K562 (cell line): ENCODE measurements at regions not wholly inside any gene's neighbourhood (a gene's known extent, or its start where the extent isn't known, plus 50 kb on each side); places are given as distances from the start of the nearest gene placed in this dataset.

Experiments
- ARID1B ChIP-seq: fragments of 450-650 bp; IDR thresholded peaks from 2 replicates; pipeline ENCODE4 v1.6.1; 2016; ENCODE audit warnings: antibody characterized with exemption, mild to moderate bottlenecking, inconsistent platforms
- ASH1L ChIP-seq: fragments of 450-650 bp; IDR thresholded peaks from 2 replicates; pipeline ENCODE4 v1.6.1; 2018; ENCODE audit warnings: borderline replicate concordance, mild to moderate bottlenecking, low read depth; ENCODE audit not compliant: partially characterized antibody
- BACH1 ChIP-seq: fragments of 200-800 bp; sonication (Bioruptor generic); IDR thresholded peaks from 2 replicates; pipeline ENCODE4 v1.6.1; 2016; ENCODE audit warnings: missing genetic modification characterization, missing compliant biosample characterization
- KHSRP ChIP-seq: fragments of 450-650 bp; IDR thresholded peaks from 2 replicates; pipeline ENCODE4 v1.6.1; 2017
- KLF10 ChIP-seq: fragments of 250-450 bp; sonication (Bioruptor Pico); IDR thresholded peaks from 2 replicates; pipeline ENCODE4 v1.6.1; 2021; ENCODE audit warnings: matching md5 sums
- NFE2L1 ChIP-seq: fragments of 450-650 bp; IDR thresholded peaks from 2 replicates; pipeline ENCODE4 v1.6.1; 2016; ENCODE audit warnings: missing genetic modification characterization, low read depth, mild to moderate bottlenecking, missing compliant biosample characterization, moderate library complexity, borderline replicate concordance
- NR3C1 ChIP-seq: sonication (generic); formaldehyde crosslinking; IDR thresholded peaks from 2 replicates; pipeline ENCODE4 v1.8.1; 2022; ENCODE audit warnings: missing genetic modification reagents
- PRMT5 ChIP-seq: sonication (generic); formaldehyde crosslinking; IDR thresholded peaks from 2 replicates; pipeline ENCODE4 v1.5.0; 2020; ENCODE audit warnings: missing genetic modification reagents
- RFX7 ChIP-seq: fragments of 250-450 bp; sonication (Bioruptor Pico); IDR thresholded peaks from 2 replicates; pipeline ENCODE4 v1.5.1; 2021; ENCODE audit warnings: mild to moderate bottlenecking
- TBP ChIP-seq: optimal IDR thresholded peaks from 2 replicates; pipeline ENCODE3; 2011; ENCODE audit warnings: low read depth, low read length, improper control_type of control experiment
- TRIM28 ChIP-seq: fragments of 450-650 bp; IDR thresholded peaks from 2 replicates; pipeline ENCODE4 v1.6.1; 2017
- ZNF408 ChIP-seq: fragments of 250-450 bp; sonication (Bioruptor Pico); IDR thresholded peaks from 2 replicates; pipeline ENCODE4 v1.4.0; 2020; ENCODE audit warnings: low read depth, mild to moderate bottlenecking, moderate library complexity
- ZNF551 ChIP-seq: fragments of 250-450 bp; sonication (Bioruptor Pico); IDR thresholded peaks from 2 replicates; pipeline ENCODE4 v1.5.0; 2021; ENCODE audit warnings: mild to moderate bottlenecking, moderate library complexity
- TF ChIP-seq, protein P1 (sequence below), 2 experiments: fragments of 450-650 bp; formaldehyde crosslinking in 1 of 2; IDR thresholded peaks; 2 replicates each; pipeline versions ENCODE4 v1.4.0 to v1.6.1; 2014 to 2020; ENCODE audit warnings: mild to moderate bottlenecking in 2 of 2, borderline replicate concordance in 1 of 2, low read depth in 1 of 2
- TF ChIP-seq, protein P2 (sequence below): fragments of 250-450 bp; sonication (Bioruptor Pico); IDR thresholded peaks from 2 replicates; pipeline ENCODE4 v1.5.0; 2022; ENCODE audit warnings: mild to moderate bottlenecking
- TF ChIP-seq, protein P3 (sequence below): fragments of 450-650 bp; IDR thresholded peaks from 2 replicates; pipeline ENCODE4 v1.6.1; 2017; ENCODE audit warnings: antibody characterized with exemption

DNA sequence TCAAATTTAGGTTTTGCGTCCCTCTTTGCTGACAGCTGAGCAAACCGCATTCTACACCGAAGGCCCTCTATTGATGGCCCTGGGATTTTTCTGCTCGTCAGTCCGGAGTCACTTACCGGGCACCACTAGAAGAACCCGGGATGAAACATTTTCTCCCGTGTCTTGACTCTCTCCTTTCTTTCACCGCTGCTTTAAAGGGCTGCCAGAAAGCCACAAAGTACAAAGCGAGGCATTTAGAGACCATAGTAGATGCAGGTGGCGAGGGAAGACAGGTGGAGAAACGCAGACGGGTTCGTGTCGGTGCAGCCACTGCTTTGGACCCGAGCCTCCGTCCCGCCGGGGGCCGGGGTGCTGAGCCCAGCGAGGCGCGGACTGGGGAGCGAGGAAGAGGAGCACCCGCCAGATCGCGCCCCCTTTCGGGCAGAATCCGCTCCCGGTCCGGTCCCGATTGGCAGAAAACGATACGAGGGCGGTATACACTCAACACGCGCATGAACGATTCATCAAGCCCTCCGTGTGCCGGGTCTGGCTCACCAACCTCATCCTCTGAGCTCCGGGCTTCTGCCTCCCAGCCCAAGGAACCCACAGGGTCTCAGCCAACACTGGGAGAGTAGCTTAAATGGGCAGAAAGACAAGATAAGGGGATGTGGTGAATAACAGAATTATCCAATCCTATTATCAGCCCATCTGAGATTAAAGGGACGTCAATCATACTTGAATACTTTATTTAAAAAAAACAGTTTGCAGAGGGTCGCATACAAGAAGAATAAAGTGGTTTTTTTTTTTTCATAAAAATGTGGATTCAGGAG is 84.9 kb downstream of the TRIM27 start (continued):
- TF ChIP-seq, protein P1, sequence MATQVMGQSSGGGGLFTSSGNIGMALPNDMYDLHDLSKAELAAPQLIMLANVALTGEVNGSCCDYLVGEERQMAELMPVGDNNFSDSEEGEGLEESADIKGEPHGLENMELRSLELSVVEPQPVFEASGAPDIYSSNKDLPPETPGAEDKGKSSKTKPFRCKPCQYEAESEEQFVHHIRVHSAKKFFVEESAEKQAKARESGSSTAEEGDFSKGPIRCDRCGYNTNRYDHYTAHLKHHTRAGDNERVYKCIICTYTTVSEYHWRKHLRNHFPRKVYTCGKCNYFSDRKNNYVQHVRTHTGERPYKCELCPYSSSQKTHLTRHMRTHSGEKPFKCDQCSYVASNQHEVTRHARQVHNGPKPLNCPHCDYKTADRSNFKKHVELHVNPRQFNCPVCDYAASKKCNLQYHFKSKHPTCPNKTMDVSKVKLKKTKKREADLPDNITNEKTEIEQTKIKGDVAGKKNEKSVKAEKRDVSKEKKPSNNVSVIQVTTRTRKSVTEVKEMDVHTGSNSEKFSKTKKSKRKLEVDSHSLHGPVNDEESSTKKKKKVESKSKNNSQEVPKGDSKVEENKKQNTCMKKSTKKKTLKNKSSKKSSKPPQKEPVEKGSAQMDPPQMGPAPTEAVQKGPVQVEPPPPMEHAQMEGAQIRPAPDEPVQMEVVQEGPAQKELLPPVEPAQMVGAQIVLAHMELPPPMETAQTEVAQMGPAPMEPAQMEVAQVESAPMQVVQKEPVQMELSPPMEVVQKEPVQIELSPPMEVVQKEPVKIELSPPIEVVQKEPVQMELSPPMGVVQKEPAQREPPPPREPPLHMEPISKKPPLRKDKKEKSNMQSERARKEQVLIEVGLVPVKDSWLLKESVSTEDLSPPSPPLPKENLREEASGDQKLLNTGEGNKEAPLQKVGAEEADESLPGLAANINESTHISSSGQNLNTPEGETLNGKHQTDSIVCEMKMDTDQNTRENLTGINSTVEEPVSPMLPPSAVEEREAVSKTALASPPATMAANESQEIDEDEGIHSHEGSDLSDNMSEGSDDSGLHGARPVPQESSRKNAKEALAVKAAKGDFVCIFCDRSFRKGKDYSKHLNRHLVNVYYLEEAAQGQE (IDR thresholded peaks at IDR 0.05; ENCODE audit: borderline replicate concordance), result peak; percentile 75
- TF ChIP-seq, protein P1 (CRISPR knock-in tag; IDR thresholded peaks at IDR 0.05; ENCODE audit: low read depth), result peak; percentile 32
- TF ChIP-seq ARID1B, result peak; percentile 65
- TF ChIP-seq ZNF551, result no peak
- TF ChIP-seq NFE2L1 (tag), result no peak
- TF ChIP-seq NR3C1, result no peak
- no peak for TF ChIP-seq ASH1L
- TF ChIP-seq RFX7 (CRISPR knock-in tag), result no peak
- TF ChIP-seq, protein P2, sequence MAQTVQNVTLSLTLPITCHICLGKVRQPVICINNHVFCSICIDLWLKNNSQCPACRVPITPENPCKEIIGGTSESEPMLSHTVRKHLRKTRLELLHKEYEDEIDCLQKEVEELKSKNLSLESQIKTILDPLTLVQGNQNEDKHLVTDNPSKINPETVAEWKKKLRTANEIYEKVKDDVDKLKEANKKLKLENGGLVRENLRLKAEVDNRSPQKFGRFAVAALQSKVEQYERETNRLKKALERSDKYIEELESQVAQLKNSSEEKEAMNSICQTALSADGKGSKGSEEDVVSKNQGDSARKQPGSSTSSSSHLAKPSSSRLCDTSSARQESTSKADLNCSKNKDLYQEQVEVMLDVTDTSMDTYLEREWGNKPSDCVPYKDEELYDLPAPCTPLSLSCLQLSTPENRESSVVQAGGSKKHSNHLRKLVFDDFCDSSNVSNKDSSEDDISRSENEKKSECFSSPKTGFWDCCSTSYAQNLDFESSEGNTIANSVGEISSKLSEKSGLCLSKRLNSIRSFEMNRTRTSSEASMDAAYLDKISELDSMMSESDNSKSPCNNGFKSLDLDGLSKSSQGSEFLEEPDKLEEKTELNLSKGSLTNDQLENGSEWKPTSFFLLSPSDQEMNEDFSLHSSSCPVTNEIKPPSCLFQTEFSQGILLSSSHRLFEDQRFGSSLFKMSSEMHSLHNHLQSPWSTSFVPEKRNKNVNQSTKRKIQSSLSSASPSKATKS (CRISPR knock-in tag), result no peak
- peak; percentile 53; the same call in 1 of the 2 replicates for TF ChIP-seq TRIM28
- TF ChIP-seq ZNF408 (CRISPR knock-in tag), result no peak
- no peak for TF ChIP-seq PRMT5 (CRISPR knock-in tag)
- no peak for TF ChIP-seq KLF10 (CRISPR knock-in tag)
- TF ChIP-seq, protein P3, sequence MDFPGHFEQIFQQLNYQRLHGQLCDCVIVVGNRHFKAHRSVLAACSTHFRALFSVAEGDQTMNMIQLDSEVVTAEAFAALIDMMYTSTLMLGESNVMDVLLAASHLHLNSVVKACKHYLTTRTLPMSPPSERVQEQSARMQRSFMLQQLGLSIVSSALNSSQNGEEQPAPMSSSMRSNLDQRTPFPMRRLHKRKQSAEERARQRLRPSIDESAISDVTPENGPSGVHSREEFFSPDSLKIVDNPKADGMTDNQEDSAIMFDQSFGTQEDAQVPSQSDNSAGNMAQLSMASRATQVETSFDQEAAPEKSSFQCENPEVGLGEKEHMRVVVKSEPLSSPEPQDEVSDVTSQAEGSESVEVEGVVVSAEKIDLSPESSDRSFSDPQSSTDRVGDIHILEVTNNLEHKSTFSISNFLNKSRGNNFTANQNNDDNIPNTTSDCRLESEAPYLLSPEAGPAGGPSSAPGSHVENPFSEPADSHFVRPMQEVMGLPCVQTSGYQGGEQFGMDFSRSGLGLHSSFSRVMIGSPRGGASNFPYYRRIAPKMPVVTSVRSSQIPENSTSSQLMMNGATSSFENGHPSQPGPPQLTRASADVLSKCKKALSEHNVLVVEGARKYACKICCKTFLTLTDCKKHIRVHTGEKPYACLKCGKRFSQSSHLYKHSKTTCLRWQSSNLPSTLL, result no peak
- no peak for TF ChIP-seq KHSRP
- TF ChIP-seq BACH1, result peak; percentile 15; the same call in 1 of the 2 replicates
- no peak for TF ChIP-seq TBP
